H1 (cell line): ENCODE measurements at regions not wholly inside any gene's neighbourhood (a gene's known extent, or its start where the extent isn't known, plus 50 kb on each side); places are given as distances from the start of the nearest gene placed in this dataset.

Source experiments
- CBX8 ChIP-seq: fragments of 300-800, 300-1000 bp; sonication (generic); IDR thresholded peaks from 2 replicates; pipeline ENCODE4 v1.7.1; 2016; ENCODE audit warnings: low read depth, low read length, borderline replicate concordance
- SIX5 ChIP-seq: IDR thresholded peaks from 2 replicates; pipeline ENCODE4 v1.6.1; 2011; ENCODE audit warnings: mild to moderate bottlenecking, low read depth, low read length
- SP1 ChIP-seq: IDR thresholded peaks from 2 replicates; pipeline ENCODE4 v1.6.1; 2011; ENCODE audit warnings: low read depth, low read length
- TF ChIP-seq, protein P1 (sequence below): IDR thresholded peaks from 2 replicates; pipeline ENCODE4 v1.6.1; 2012; ENCODE audit warnings: low read length, inconsistent platforms

DNA sequence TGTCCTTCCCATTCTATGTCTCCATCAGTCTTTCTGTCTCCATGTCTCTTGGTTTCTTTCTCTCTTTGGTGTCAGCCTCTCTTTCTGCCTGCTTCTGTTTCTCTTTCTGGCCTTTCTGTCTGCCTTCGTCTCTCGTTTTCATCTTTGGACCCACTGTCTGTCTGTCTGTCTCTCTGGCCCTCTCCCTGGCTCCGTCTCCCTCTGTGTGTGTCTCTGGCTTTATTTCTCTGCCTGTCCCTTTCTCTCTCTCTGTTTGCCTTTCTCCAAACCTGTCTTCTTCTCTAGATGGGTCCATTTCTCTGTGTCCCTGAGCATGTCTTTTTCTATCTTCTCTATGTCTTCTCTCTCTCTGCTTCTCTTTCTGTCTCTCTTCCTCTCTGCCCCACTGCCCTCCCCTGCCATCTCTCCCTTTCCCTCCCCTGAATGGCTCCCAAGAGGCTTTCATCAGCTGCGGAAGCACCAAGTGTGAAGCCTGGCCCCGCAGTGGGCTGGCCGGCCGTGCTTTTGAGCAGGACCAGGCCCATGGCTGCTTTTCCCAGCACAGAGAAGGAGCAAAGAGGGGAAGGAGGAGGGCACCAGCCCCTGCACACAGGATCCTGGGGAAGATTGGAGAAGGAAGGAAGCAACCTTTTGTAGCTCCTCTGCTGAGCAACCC lies 57.4 kb downstream of the PJA1 start (continued):
- TF ChIP-seq, protein P1, sequence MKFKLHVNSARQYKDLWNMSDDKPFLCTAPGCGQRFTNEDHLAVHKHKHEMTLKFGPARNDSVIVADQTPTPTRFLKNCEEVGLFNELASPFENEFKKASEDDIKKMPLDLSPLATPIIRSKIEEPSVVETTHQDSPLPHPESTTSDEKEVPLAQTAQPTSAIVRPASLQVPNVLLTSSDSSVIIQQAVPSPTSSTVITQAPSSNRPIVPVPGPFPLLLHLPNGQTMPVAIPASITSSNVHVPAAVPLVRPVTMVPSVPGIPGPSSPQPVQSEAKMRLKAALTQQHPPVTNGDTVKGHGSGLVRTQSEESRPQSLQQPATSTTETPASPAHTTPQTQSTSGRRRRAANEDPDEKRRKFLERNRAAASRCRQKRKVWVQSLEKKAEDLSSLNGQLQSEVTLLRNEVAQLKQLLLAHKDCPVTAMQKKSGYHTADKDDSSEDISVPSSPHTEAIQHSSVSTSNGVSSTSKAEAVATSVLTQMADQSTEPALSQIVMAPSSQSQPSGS, result no peak
- TF ChIP-seq SP1 (no peak), SIX5 (no peak), CBX8 (no peak)
